Right atrium auricular region (tissue), 2 donors: ENCODE measurements at regions not wholly inside any gene's neighbourhood (a gene's known extent, or its start where the extent isn't known, plus 50 kb on each side); places are given as distances from the start of the nearest gene placed in this dataset.

ENCODE experiments used
- DNase-seq: peaks from one replicate; pipeline ENCODE4 v3.0.0-alpha.2; 2019; ENCODE audit warnings: low spot score
- H3K27ac ChIP-seq, 2 donors: fragments of 200-600 bp; sonication (generic); 1 replicate in 1 of 2; 2 replicates in 1 of 2; pipeline ENCODE4 v1.5.1; 2016 to 2019
- H3K27me3 ChIP-seq, 2 donors: fragments of 200-600 bp; sonication (generic); one replicate each; pipeline versions ENCODE4 v1.5.1 to v1.6.0; 2017 to 2019
- H3K36me3 ChIP-seq: fragments of 200-600 bp; sonication (generic); one replicate; pipeline ENCODE4 v1.5.1; 2016
- H3K4me1 ChIP-seq, 2 donors: fragments of 200-600 bp; sonication (generic); one replicate each; pipeline versions ENCODE4 v1.5.1 to v1.6.0; 2017 to 2019
- H3K4me3 ChIP-seq, 2 donors: fragments of 200-600 bp; sonication (generic); 1 replicate in 1 of 2; 2 replicates in 1 of 2; pipeline ENCODE4 v1.5.1; 2017 to 2019; ENCODE audit warnings: mild to moderate bottlenecking in 1 of 2, moderate library complexity in 1 of 2
- H3K9me3 ChIP-seq, 2 donors: fragments of 200-600 bp; sonication (generic); one replicate each; pipeline ENCODE4 v1.5.1; 2019
- TF ChIP-seq, protein P1 (sequence below), 2 donors: fragments of 200-600 bp; sonication (generic); IDR thresholded peaks; one replicate each; pipeline ENCODE4 v1.5.1; 2019; ENCODE audit warnings: antibody characterized with exemption in 2 of 2

DNA sequence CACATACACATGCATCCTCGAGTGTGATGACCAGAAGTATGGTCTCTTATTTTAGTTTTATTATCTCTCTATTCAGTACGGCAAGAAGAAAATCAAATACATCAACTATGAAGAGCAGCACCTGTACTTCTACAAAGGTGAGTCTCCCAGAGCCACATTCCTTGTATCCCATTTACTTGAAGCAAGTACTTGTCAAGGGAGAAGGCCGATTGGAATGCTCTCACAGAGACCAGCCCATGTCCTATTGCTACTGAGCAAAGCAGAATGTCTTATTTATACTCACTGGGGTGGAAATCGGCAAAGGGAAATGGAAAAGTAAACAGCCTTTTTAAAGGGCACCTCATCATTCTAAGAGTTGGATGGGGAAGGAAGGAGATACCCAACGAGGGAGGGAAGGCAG, 72.6 kb upstream of the OR5AK2 start:
- H3K27me3 ChIP-seq, result no peaks in the 10 kb centered on the region
- H3K27ac ChIP-seq, result no peak overlapping the region
- H3K4me3 ChIP-seq, result no peak overlapping the region
- H3K9me3 ChIP-seq, result no peaks in the 10 kb centered on the region
- no peak for DNase-seq
- TF ChIP-seq, protein P1, sequence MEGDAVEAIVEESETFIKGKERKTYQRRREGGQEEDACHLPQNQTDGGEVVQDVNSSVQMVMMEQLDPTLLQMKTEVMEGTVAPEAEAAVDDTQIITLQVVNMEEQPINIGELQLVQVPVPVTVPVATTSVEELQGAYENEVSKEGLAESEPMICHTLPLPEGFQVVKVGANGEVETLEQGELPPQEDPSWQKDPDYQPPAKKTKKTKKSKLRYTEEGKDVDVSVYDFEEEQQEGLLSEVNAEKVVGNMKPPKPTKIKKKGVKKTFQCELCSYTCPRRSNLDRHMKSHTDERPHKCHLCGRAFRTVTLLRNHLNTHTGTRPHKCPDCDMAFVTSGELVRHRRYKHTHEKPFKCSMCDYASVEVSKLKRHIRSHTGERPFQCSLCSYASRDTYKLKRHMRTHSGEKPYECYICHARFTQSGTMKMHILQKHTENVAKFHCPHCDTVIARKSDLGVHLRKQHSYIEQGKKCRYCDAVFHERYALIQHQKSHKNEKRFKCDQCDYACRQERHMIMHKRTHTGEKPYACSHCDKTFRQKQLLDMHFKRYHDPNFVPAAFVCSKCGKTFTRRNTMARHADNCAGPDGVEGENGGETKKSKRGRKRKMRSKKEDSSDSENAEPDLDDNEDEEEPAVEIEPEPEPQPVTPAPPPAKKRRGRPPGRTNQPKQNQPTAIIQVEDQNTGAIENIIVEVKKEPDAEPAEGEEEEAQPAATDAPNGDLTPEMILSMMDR (IDR thresholded peaks at IDR 0.05), result no peak
- no peaks in the 10 kb centered on the region for H3K4me1 ChIP-seq
- H3K36me3 ChIP-seq, result no peaks in the 10 kb centered on the region

DNA sequence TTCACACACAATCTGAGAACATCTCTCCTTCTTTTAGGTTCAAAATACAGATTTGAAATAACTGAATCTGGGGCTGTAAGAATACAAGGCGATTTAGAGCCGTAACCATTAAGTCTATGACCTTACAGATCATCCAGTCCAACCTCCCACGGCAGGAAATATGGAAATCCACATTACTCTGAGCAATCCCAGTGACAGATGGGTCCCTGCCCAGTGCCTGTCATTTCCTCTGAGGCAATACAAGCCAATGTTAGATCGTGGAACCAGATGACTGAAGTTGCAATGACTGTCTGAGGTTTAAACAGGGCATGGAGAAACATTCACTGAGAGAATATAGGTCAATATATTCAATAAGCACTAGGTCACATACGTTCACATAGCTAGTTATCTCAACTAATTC, 77.4 kb upstream of the OR5AK2 start:
- H3K4me1 ChIP-seq, result no peaks in the 10 kb centered on the region
- TF ChIP-seq, protein P1 (IDR thresholded peaks at IDR 0.05), result no peak

DNA sequence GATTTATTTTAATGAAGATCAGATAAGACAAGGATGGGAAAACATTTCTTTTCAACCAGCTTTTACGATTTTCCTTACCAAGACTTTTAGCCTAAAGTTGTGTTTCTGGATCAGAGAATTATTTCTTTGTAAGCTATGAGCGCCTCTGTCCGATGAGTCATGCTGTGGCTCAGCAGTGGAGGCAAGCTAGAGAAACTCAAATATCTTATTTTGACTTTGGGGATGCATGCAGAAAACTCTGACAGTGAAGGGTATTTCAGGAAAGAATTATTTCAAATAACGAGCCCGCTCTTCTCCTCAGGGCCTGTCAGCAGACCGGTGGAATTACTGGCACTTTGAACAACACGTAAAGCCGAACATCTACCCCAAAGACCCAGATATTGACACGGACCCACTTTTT, 77.9 kb upstream of the OR5AK2 start:
- no peak for DNase-seq
- H3K4me1 ChIP-seq, result no peaks in the 10 kb centered on the region
- TF ChIP-seq, protein P1 (IDR thresholded peaks at IDR 0.05), result no peak

More for the DNA sequence above, 77.4 kb upstream of the OR5AK2 start:
- H3K9me3 ChIP-seq, result no peaks in the 10 kb centered on the region
- H3K27me3 ChIP-seq, result no peaks in the 10 kb centered on the region
- H3K27ac ChIP-seq, result no peak overlapping the region
- no peak overlapping the region for H3K4me3 ChIP-seq
- DNase-seq, result no peak
- no peaks in the 10 kb centered on the region for H3K36me3 ChIP-seq

DNA sequence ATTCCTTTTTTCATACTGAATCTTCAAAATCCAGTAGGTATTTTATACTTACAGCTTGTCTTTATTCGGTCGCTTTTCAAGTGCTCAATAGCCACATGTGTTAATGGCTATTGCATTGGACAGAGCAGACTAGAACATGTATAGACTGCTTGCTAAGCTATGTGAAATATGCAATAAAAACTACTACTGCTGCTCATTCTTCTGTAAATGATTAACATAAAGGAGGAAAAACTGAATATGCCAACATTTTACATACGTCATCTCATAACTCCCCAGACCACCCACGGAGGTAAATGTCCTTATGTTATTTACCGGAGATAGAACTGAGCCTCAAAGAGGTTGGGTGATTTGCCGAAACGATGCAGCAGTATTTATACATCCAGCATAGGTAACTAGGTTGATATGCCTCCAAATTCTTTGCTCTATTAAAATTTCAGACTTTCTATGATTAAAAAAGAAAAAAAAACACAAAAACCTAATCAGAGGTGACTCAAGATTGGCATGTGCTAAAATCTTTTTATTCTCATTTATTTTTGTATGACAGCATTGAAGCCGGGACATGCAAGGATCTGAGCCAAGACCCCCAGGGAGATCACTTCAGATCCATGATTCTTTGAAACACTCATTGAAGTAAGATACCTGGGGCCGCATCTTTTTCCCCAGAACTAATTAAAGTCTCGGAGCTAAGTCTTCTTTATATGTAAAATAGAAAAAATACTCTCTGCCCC, 78.5 kb upstream of the OR5AK2 start:
- TF ChIP-seq, protein P1 (IDR thresholded peaks at IDR 0.05), result no peak
- Histone ChIP-seq H3K4me3 (no peak overlapping the region), H3K27me3 (no peaks in the 10 kb centered on the region), H3K36me3 (no peaks in the 10 kb centered on the region), H3K4me1 (no peaks in the 10 kb centered on the region), H3K27ac (no peak overlapping the region), H3K9me3 (no peaks in the 10 kb centered on the region)
- DNase-seq, result no peak

More for the DNA sequence above, 77.9 kb upstream of the OR5AK2 start:
- Histone ChIP-seq H3K27me3 (no peaks in the 10 kb centered on the region), H3K9me3 (no peaks in the 10 kb centered on the region), H3K36me3 (no peaks in the 10 kb centered on the region), H3K4me3 (no peak overlapping the region), H3K27ac (no peak overlapping the region)

DNA sequence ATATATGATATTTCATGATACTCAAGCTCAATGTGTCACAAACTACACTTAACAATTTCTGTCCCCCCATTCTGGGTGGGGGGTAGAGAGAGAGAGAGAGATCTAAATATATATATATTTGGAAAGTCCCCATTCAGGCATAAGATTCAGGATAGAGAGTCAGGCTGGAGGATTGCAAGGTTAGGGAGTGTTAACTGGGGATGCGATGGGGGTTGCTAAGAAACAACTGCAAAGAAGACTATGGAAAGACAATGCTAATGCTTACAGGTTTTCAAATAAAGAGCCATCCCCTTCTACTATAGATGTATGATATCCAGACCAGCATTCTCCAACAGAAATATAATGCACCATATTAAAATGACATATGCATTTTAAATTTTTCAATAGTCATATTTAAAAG, 79.2 kb upstream of the OR5AK2 start:
- no peak overlapping the region for H3K4me3 ChIP-seq
- H3K9me3 ChIP-seq, result no peaks in the 10 kb centered on the region
- H3K27ac ChIP-seq, result no peak overlapping the region
- H3K36me3 ChIP-seq, result no peaks in the 10 kb centered on the region
- no peak for DNase-seq
- TF ChIP-seq, protein P1 (IDR thresholded peaks at IDR 0.05), result no peak
- H3K4me1 ChIP-seq, result no peaks in the 10 kb centered on the region
- H3K27me3 ChIP-seq, result no peaks in the 10 kb centered on the region

DNA sequence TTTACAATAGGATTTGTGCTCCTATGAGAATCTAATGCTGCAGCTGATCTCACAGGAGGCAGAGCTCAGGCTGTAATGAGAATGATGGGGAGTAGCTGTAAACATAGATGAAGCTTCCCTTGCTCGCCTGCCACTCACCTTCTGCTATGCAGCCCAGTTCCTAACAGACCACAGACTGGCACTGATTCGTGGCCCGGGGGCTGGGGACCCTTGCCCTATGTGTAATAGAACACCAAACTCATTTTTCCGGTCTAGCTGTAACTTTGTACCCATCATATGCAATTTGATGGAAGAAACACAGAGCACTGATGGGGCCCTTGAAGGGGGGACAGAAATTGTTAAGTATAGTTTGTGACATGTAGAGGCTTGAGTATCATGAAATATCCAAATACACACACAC, 79.6 kb upstream of the OR5AK2 start:
- Histone ChIP-seq H3K4me1 (no peaks in the 10 kb centered on the region), H3K36me3 (no peaks in the 10 kb centered on the region), H3K4me3 (no peak overlapping the region), H3K9me3 (no peaks in the 10 kb centered on the region), H3K27me3 (no peaks in the 10 kb centered on the region), H3K27ac (no peak overlapping the region)
- no peak for DNase-seq
- TF ChIP-seq, protein P1 (IDR thresholded peaks at IDR 0.05), result no peak
